ENCODE measurements at regions not wholly inside any gene's neighbourhood (a gene's known extent, or its start where the extent isn't known, plus 50 kb on each side); places are given as distances from the start of the nearest gene placed in this dataset.

DNA sequence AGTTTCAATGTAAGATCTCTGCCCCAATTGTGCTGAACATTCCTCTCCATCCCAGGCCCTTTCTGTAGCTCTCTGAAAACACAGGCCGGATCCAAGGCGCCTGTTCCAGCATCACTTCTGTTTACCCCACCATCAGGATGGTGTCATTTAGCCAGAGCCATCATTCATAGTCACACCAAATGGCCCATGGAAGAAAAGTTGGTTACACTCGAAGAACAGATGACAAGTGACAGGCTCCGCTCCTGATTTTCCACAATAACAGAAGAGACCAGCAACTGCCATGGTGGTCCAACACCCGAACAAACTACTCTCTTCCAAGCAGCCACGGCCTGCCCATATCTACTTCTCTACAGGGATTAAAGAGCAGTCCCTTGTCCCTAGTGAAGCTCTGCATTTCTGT lies 59.9 kb upstream of the PROX1 start:
- Mint-ChIP-seq H3K4me3 (no peak overlapping the region), H3K27ac (no peak overlapping the region), H3K27me3 (ENCODE audit: low read depth) (no peaks in the 10 kb centered on the region), H3K4me1 (no peaks in the 10 kb centered on the region), H3K9me3 (peaks cover 6% of the 10 kb centered on the region; the same call in 1 of the 2 replicates), H3K36me3 (no peaks in the 10 kb centered on the region)
- ATAC-seq (no peak), DNase-seq (ENCODE audit: low spot score) (no peak)
- POLR2A ChIA-PET = no interaction called here
- CTCF ChIA-PET = no interaction called here
- TF ChIP-seq TEAD1 (CRISPR knock-in tag; IDR thresholded peaks at IDR 0.05) (no peak), ZNF219 (CRISPR knock-in tag; IDR thresholded peaks at IDR 0.05; ENCODE audit: borderline replicate concordance) (no peak), STAT6 (CRISPR knock-in tag; conservative IDR thresholded peaks at IDR 0.05; ENCODE audit: low read depth) (no peak), MLX (CRISPR knock-in tag; IDR thresholded peaks at IDR 0.05) (no peak), NFYB (CRISPR knock-in tag; conservative IDR thresholded peaks at IDR 0.05; ENCODE audit: low read depth) (no peak), CREM (CRISPR knock-in tag; IDR thresholded peaks at IDR 0.05) (no peak), FOXJ3 (CRISPR knock-in tag; IDR thresholded peaks at IDR 0.05; ENCODE audit: borderline replicate concordance) (no peak), ZNF532 (CRISPR knock-in tag; IDR thresholded peaks at IDR 0.05; ENCODE audit: borderline replicate concordance) (no peak), HMGA2 (CRISPR knock-in tag; IDR thresholded peaks at IDR 0.05) (no peak), ZNF423 (CRISPR knock-in tag; IDR thresholded peaks at IDR 0.05) (no peak), USF1 (CRISPR knock-in tag; IDR thresholded peaks at IDR 0.05) (no peak), NR1H2 (CRISPR knock-in tag; IDR thresholded peaks at IDR 0.05) (no peak)
- TF ChIP-seq, protein P1, sequence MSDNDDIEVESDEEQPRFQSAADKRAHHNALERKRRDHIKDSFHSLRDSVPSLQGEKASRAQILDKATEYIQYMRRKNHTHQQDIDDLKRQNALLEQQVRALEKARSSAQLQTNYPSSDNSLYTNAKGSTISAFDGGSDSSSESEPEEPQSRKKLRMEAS (CRISPR knock-in tag; IDR thresholded peaks at IDR 0.05) = no peak

GRCh38 chr1:213929398-213929797 lies 58.4 kb upstream of the PROX1 start:
- ChIA-PET CTCF (no interaction called here), POLR2A (no interaction called here)
- H3K27ac Mint-ChIP-seq = no peak overlapping the region
- H3K9me3 Mint-ChIP-seq = no peaks in the 10 kb centered on the region
- no peak for ATAC-seq
- no peaks in the 10 kb centered on the region for H3K27me3 Mint-ChIP-seq (ENCODE audit: low read depth)
- no peak overlapping the region for H3K4me3 Mint-ChIP-seq
- H3K4me1 Mint-ChIP-seq = no peaks in the 10 kb centered on the region
- no peak for DNase-seq (ENCODE audit: low spot score)
- H3K36me3 Mint-ChIP-seq = no peaks in the 10 kb centered on the region
- TF ChIP-seq JUN (CRISPR knock-in tag; IDR thresholded peaks at IDR 0.05) (no peak), ZNF416 (CRISPR knock-in tag; IDR thresholded peaks at IDR 0.05) (no peak), ZBTB43 (CRISPR knock-in tag; IDR thresholded peaks at IDR 0.05) (no peak), HMGA2 (CRISPR knock-in tag; IDR thresholded peaks at IDR 0.05) (no peak)
- TF ChIP-seq, protein P2, sequence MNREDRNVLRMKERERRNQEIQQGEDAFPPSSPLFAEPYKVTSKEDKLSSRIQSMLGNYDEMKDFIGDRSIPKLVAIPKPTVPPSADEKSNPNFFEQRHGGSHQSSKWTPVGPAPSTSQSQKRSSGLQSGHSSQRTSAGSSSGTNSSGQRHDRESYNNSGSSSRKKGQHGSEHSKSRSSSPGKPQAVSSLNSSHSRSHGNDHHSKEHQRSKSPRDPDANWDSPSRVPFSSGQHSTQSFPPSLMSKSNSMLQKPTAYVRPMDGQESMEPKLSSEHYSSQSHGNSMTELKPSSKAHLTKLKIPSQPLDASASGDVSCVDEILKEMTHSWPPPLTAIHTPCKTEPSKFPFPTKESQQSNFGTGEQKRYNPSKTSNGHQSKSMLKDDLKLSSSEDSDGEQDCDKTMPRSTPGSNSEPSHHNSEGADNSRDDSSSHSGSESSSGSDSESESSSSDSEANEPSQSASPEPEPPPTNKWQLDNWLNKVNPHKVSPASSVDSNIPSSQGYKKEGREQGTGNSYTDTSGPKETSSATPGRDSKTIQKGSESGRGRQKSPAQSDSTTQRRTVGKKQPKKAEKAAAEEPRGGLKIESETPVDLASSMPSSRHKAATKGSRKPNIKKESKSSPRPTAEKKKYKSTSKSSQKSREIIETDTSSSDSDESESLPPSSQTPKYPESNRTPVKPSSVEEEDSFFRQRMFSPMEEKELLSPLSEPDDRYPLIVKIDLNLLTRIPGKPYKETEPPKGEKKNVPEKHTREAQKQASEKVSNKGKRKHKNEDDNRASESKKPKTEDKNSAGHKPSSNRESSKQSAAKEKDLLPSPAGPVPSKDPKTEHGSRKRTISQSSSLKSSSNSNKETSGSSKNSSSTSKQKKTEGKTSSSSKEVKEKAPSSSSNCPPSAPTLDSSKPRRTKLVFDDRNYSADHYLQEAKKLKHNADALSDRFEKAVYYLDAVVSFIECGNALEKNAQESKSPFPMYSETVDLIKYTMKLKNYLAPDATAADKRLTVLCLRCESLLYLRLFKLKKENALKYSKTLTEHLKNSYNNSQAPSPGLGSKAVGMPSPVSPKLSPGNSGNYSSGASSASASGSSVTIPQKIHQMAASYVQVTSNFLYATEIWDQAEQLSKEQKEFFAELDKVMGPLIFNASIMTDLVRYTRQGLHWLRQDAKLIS (CRISPR knock-in tag; IDR thresholded peaks at IDR 0.05; ENCODE audit: borderline replicate concordance) = no peak
- TF ChIP-seq, protein P3, sequence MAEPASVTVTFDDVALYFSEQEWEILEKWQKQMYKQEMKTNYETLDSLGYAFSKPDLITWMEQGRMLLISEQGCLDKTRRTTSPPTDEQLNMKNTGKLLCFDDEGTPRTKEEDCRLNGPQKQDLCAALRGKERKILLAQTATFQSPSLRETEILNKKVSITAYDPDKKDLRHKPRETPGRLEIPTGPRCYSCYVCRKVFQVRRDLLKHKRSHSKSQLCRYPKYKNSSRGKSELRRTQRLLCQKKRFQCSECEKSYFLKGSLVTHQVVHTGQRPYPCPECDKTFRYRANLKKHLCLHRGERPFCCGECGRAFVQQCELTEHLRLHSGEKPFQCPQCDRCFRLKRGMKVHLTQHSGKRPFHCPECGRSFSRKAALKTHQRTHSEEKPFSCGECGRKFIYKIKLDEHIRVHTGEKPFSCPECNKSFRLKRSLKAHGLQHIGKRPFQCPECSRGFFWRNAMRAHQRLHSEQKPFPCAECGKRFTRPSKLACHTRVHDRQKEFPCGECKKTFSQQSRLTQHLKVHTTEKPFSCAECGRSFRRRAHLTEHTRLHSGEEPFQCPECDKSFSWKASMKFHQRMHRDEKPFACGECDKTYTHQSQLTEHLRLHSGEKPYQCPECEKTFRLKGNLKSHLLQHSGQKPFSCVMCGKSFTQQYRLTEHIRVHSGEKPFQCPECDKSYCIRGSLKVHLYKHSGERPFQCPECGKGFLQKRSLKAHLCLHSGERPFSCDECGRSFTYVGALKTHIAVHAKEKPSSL (CRISPR knock-in tag; conservative IDR thresholded peaks at IDR 0.05) = no peak
